ENCODE measurements at regions not wholly inside any gene's neighbourhood (a gene's known extent, or its start where the extent isn't known, plus 50 kb on each side); places are given as distances from the start of the nearest gene placed in this dataset.

DNA sequence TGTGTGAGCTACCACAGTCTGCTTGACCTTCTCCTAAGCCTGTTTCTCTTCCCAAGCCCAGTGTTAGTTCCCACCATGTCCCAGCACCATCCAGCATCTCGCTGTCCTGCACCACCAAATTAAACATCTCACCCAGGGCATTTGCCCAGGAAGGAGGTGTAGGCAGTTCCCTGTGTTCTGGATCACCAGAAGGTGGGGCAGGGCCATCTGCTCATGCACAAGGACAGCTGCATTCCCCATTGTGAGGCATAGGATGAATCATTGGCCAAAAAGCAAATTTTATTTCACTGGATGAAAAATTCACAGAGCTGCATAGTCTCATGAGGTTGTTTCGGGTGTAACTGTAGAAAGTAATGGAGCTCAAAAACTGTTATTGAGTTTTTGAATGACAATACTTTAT is 89.5 kb upstream of the GRIA1 start:
- no peak for DNase-seq

DNA sequence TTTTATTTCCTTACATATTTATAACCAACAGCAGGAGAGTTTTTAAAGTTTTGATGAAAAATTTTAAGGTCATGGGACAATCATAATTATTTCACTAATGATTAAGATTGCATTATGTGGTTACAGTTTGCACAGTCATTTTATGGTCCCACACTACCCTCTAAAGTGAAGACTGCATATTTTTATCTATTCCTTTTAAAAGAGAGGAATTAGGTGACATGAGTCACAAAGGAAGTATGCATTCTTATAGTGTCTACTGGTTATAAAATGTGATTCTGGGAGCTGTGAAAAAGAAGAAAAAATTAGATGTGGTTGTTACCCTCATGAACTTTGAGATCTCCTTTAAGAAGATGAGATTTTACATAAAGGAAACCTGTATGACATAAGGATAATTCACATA is 87.9 kb upstream of the GRIA1 start:
- DNase-seq: no peak

DNA sequence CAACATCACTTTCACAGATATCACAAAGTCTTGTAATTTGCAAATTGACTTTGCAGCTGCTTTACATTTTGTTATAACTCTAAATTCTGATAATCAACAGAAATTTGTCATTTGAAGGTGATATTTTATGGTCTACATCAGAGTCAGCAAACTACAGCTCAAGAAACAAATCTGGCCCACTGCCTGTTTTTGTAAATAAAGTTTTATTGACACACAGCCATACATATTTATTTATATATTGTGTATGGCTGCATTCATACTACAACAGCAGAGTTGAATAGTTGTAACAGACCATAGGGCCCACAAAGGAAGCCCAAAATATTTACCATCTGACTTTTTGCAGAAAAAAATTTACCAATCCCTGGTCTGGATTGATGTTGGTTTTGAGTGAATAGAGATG is 87.0 kb upstream of the GRIA1 start:
- DNase-seq: no peak

DNA sequence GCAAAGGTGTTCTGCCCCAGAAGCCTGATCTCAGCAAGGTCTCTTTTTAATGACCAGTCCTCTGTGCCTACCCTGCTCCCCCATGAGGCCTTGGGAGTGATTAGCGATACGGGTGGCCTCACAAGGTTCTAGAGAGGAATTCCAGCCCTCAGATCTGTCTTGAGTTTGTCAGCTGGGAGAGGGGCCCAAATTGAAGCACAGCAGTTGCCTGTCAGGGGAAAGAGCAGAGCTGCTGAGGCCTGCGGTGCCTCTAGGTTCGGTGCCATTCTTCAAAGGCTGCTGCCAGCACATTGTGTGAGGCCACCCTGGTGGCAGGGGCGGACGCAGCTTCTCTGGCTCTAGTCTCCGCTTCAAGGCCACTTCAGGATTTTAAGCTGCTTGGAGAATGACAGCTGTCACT is 85.7 kb upstream of the GRIA1 start:
- no peak for DNase-seq

DNA sequence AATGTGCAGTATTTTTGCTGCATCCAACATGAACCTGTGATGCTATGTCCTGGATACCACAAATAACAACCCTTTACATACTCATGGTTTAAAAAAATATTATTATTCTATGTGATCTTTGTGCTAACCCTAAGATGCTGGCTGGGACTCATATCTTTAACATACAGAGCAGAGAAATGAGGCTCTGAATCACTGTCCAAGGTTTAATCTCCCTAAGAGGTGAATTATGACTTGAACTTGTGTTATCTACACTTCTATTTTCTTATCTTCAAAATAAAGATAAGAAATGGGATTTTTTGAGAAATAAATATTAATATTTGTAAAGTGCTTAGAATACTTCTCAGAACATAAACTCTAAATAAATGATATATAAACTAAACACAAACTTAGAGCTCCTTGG is 68.8 kb upstream of the GRIA1 start:
- DNase-seq: no peak

DNA sequence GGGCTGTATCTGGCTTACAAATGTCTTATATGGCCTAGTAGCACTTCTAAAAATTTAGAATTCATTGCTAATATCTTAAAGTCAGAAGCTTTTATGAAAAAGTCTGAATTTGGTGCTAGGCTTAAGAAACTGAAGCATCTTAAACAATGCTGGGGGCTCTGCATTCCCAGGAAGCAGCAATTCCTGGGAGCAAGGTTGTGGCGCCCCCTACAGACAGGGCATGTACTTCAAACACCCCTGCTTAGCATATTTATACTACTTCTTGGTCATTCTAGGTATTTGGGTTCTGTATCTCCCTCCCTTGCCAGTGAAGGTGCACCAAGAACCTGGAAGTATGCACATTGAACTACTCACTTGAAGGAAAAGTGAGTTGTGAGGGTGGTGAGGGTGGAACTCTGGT is 64.6 kb upstream of the GRIA1 start:
- DNase-seq: no peak

DNA sequence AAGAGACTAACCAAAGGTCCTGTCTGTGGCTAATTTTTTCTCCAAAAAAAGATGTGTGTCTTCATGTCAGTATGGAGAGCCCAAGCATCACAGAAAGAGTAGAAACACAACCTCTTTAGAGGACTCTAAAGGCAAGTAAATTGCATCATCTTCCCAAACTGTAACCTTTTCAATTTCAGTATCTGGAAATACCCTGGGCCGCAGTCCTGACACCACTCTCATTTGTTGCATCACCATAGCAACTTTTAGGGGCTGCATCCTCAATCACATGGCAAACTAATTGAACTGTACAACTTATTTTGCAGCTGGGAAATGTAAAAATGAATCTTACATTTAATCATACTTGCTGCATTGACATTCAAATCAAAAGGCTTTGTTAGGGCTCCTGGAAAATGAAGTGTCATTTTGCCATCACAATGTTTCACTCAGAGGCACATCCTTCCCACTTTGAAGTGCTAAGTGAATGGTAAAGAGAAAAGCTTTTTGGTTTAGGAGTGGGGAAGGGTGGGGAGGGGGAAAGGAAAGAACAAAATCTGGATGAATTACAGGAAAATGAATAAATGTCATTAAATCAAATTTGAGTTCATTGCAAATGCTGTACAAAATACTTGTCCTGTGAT is 60.6 kb upstream of the GRIA1 start:
- DNase-seq: no peak

DNA sequence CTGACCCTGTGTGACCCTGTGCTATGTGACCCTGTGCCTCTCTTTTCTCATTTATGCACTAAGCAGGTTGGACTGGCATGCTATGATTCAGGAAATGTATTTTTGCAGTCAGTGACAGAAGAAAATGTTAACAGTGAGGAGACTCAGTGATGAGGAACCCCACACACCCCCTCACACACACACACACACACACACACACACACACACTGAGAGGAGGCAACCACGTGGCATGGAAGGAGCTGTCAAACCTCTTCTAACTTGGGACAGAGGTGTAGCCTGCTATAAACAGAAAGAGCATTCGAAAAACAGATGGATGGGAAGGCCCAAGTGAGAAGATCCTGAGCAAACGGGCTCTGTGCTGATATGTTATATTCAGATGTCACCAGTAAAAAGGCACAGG is 57.9 kb upstream of the GRIA1 start:
- no peak for DNase-seq

DNA sequence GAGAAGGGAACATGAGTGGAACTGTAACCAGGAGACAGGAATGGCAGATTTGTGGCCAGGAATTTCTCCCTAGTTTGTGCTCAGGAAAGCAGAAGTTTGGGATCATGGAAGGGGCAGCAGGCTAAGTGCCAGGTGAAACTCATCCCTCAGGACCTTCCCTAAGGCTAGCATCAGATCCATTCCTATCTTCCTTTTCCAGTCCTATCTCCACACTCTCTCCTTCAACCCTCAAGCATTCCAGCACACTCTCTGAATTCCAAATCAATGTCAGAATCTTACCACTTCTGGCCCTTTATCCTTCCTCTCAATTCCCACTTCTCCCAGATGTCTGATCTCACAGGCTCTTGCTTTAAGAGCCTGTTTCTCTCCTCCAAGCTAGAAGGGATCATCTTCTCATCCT is 53.2 kb upstream of the GRIA1 start:
- no peak for DNase-seq

DNA sequence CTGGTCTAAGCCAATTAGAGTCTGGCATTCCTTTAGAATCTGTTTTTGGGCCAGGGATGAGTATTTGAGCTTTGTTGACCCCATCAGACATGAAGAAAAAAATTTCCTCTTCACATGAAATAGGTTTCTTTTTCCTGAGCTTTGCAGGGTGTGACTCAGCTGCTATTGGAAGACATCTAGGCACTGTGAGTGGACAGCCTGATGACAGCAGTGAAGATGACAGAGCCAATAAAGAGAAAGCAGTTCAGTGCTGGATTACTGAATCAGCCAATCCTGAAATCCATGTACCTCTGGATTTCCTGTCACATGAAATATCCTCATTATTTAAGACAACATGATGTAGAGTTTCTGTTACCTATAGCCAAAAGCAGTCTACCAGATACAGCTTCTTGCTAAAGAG is 51.3 kb upstream of the GRIA1 start:
- DNase-seq: no peak

Measured in activated CD8-positive, alpha-beta memory T cell treated with anti-CD3 and anti-CD28 coated beads for 24 hours (primary cell).